AG04449 (cell line): ENCODE measurements at regions not wholly inside any gene's neighbourhood (a gene's known extent, or its start where the extent isn't known, plus 50 kb on each side); places are given as distances from the start of the nearest gene placed in this dataset.

ENCODE experiments used
- CTCF ChIA-PET: fragments of 350-600 bp; formaldehyde crosslinking; extraction: SDS; loops from one replicate; lab custom pipeline; 2021; ENCODE audit warnings: antibody characterized with exemption; lab: Yijun Ruan, JAX
- POLR2A ChIA-PET: fragments of 400-600, 350-600 bp; formaldehyde crosslinking; extraction: SDS; loops from one replicate; lab custom pipeline; 2020; ENCODE audit warnings: antibody characterized with exemption, inconsistent platforms; lab: Yijun Ruan, JAX
- DNase-seq: peaks from one replicate; pipeline ENCODE4 v3.0.0-alpha.2; 2010; ENCODE audit warnings: low read depth, low spot score
- H3K4me3 ChIP-seq: 2 replicates; pipeline ENCODE4 v1.5.1; 2011; ENCODE audit warnings: low read depth, mild to moderate bottlenecking, control low read depth, low read length
- CTCF ChIP-seq: IDR thresholded peaks from one replicate; pipeline ENCODE4 v1.5.1; 2011; ENCODE audit warnings: mild to moderate bottlenecking, moderate library complexity, low read length, control low read depth, inconsistent platforms; ENCODE audit not compliant: insufficient read depth; ENCODE audit errors: missing control alignments

GRCh38 chr7:155927905-155928304 lies 115.6 kb upstream of the SHH start:
- POLR2A ChIA-PET, result no interaction called here

GRCh38 chr7:155925682-155926081 lies 113.4 kb upstream of the SHH start:
- no peak for TF ChIP-seq CTCF
- no peak for DNase-seq
- ChIA-PET CTCF (no interaction called here), POLR2A (no interaction called here)
- no peak overlapping the region for H3K4me3 ChIP-seq

More at GRCh38 chr7:155927905-155928304, 115.6 kb upstream of the SHH start:
- CTCF ChIA-PET, result no interaction called here
- no peak overlapping the region for H3K4me3 ChIP-seq
- DNase-seq, result no peak
- TF ChIP-seq CTCF, result no peak

- H3K4me3 ChIP-seq, result no peak overlapping the region
- ChIA-PET CTCF (no interaction called here), POLR2A (no interaction called here)
- TF ChIP-seq CTCF, result no peak
- DNase-seq, result no peak
These were observed 110.0 kb upstream of the SHH start for GRCh38 chr7:155922067-155922816.

- DNase-seq, result no peak
- CTCF ChIA-PET, result no interaction called here
- POLR2A ChIA-PET, result no interaction called here
- no peak for TF ChIP-seq CTCF
- no peak overlapping the region for H3K4me3 ChIP-seq
These were observed 109.5 kb upstream of the SHH start for GRCh38 chr7:155921804-155922066.

GRCh38 chr7:155921086-155921803 lies 109.0 kb upstream of the SHH start:
- ChIA-PET POLR2A (no interaction called here), CTCF (no interaction called here)
- H3K4me3 ChIP-seq, result no peak overlapping the region
- DNase-seq, result no peak
- no peak for TF ChIP-seq CTCF

GRCh38 chr7:155920068-155920461 lies 107.8 kb upstream of the SHH start:
- no peak for TF ChIP-seq CTCF
- ChIA-PET POLR2A (no interaction called here), CTCF (no interaction called here)
- DNase-seq, result no peak
- H3K4me3 ChIP-seq, result no peak overlapping the region
